Neural cell (in vitro differentiated cells): ENCODE measurements at regions not wholly inside any gene's neighbourhood (a gene's known extent, or its start where the extent isn't known, plus 50 kb on each side); places are given as distances from the start of the nearest gene placed in this dataset.

Source experiments
- H2AFZ ChIP-seq: fragments of 200-600, 300-800 bp; sonication (generic), shearing (Covaris generic); 2 replicates; pipeline ENCODE4 v1.6.0; 2014; ENCODE audit warnings: low read depth, mild to moderate bottlenecking, antibody characterized with exemption, low read length, moderate library complexity
- H3F3A ChIP-seq: fragments of 200-600 bp; shearing (Covaris generic); 2 replicates; pipeline ENCODE4 v1.6.1; 2016; ENCODE audit warnings: mild to moderate bottlenecking, moderate library complexity, mixed read lengths, antibody characterized with exemption, low read length; ENCODE audit not compliant: insufficient read depth, poor library complexity, severe bottlenecking
- H3K27ac ChIP-seq: fragments of 200-600, 300-800 bp; sonication (generic), shearing (Covaris generic); 2 replicates; pipeline ENCODE4 v1.5.1; 2014; ENCODE audit warnings: mild to moderate bottlenecking, low read length, moderate library complexity
- H3K27me3 ChIP-seq: fragments of 300-800, 200-600 bp; sonication (generic), shearing (Covaris generic); 2 replicates; pipeline ENCODE4 v1.6.0; 2014; ENCODE audit warnings: mild to moderate bottlenecking, low read depth, low read length, moderate library complexity; ENCODE audit not compliant: insufficient read depth
- H3K36me3 ChIP-seq: fragments of 300-800, 200-600 bp; sonication (generic), shearing (Covaris generic); 2 replicates; pipeline ENCODE4 v1.5.1; 2014; ENCODE audit warnings: mild to moderate bottlenecking, antibody characterized with exemption, low read length, moderate library complexity; ENCODE audit not compliant: insufficient read depth
- H3K4me2 ChIP-seq: fragments of 300-800, 200-600 bp; sonication (generic), shearing (Covaris generic); 2 replicates; pipeline ENCODE4 v1.6.0; 2014; ENCODE audit warnings: mild to moderate bottlenecking, low read length
- H3K4me3 ChIP-seq: fragments of 300-800, 200-600 bp; sonication (generic), shearing (Covaris generic); 2 replicates; pipeline ENCODE4 v1.5.1; 2014; ENCODE audit warnings: mild to moderate bottlenecking, low read length, moderate library complexity
- H3K79me2 ChIP-seq: fragments of 200-600 bp; shearing (Covaris generic); replicated peaks from 2 replicates; pipeline ENCODE4 v1.6.0; 2014; ENCODE audit warnings: mild to moderate bottlenecking, low read length, moderate library complexity; ENCODE audit not compliant: insufficient read depth
- H3K9ac ChIP-seq: fragments of 300-800, 200-600 bp; sonication (generic), shearing (Covaris generic); 2 replicates; pipeline ENCODE4 v1.6.1; 2016; ENCODE audit warnings: mild to moderate bottlenecking, low read length, mixed read lengths
- H3K9me2 ChIP-seq: fragments of 200-600 bp; shearing (Covaris generic); 2 replicates; pipeline ENCODE4 v1.6.1; 2016; ENCODE audit warnings: mild to moderate bottlenecking, low read length, mixed read lengths; ENCODE audit not compliant: insufficient read depth
- H3K9me3 ChIP-seq: fragments of 200-600, 300-800 bp; sonication (generic), shearing (Covaris generic); 2 replicates; pipeline ENCODE4 v1.6.1; 2016; ENCODE audit warnings: mild to moderate bottlenecking, mixed run types, low read length, moderate library complexity, mixed read lengths
- H4K20me1 ChIP-seq: fragments of 200-600 bp; shearing (Covaris generic); 2 replicates; pipeline ENCODE4 v1.6.1; 2016; ENCODE audit warnings: mild to moderate bottlenecking, mixed run types; ENCODE audit not compliant: insufficient read depth
- EP300 ChIP-seq: fragments of 450-650 bp; conservative IDR thresholded peaks from 2 replicates; pipeline ENCODE4 v1.6.1; 2014; ENCODE audit warnings: antibody characterized with exemption, mild to moderate bottlenecking, moderate library complexity; ENCODE audit not compliant: poor library complexity, severe bottlenecking
- EZH2 ChIP-seq: fragments of 200-600, 300-800 bp; shearing (Covaris generic), sonication (generic); IDR thresholded peaks from 2 replicates; pipeline ENCODE4 v1.6.1; 2014; ENCODE audit warnings: antibody characterized with exemption, low read length, borderline replicate concordance, mild to moderate bottlenecking; ENCODE audit not compliant: insufficient read depth, poor library complexity, severe bottlenecking
- MXI1 ChIP-seq: fragments of 450-650 bp; conservative IDR thresholded peaks from 2 replicates; pipeline ENCODE4 v1.6.1; 2014; ENCODE audit warnings: antibody characterized with exemption, mild to moderate bottlenecking; ENCODE audit not compliant: poor library complexity, severe bottlenecking
- POLR2AphosphoS5 ChIP-seq: IDR thresholded peaks from 2 replicates; pipeline ENCODE4 v1.6.1; 2012
- RAD21 ChIP-seq: fragments of 450-650 bp; conservative IDR thresholded peaks from 2 replicates; pipeline ENCODE4 v1.6.1; 2014; ENCODE audit warnings: antibody characterized with exemption, mild to moderate bottlenecking, moderate library complexity
- SMC3 ChIP-seq: fragments of 450-650 bp; conservative IDR thresholded peaks from 2 replicates; pipeline ENCODE4 v1.6.1; 2014; ENCODE audit warnings: antibody characterized with exemption, mild to moderate bottlenecking, moderate library complexity; ENCODE audit not compliant: poor library complexity
- TAF1 ChIP-seq: IDR thresholded peaks from 2 replicates; pipeline ENCODE4 v1.6.1; 2012; ENCODE audit warnings: low read depth
- TF ChIP-seq, protein P1 (sequence below): IDR thresholded peaks from 2 replicates; pipeline ENCODE4 v1.6.1; 2012; ENCODE audit warnings: borderline replicate concordance
- TF ChIP-seq, protein P2 (sequence below): fragments of 450-650 bp; IDR thresholded peaks from 2 replicates; pipeline ENCODE4 v1.5.1; 2014; ENCODE audit warnings: antibody characterized with exemption, mild to moderate bottlenecking, moderate library complexity; ENCODE audit not compliant: poor library complexity, severe bottlenecking

DNA sequence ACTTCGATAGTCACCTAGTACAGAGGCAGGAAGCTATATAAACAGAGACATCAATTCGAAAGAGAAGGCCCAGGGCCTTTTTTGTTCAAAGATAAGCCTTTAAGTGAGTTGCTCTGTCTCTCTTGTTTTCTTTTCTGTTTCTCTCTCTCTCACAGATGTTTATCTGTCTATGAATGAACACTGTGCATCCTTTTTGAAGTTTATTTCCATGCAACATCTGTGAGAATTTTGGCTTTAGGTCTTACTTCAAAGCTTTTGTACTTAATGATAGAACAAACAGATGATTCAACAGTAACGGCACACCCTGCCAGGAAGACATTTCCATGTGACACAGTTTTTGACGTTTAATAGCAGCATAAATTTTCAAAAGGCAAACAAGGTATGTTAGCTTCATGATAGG is 1413.1 kb upstream of the CDH6 start:
- no peak overlapping the region for H3K9ac ChIP-seq
- H2AFZ ChIP-seq: no peak overlapping the region
- H3K79me2 ChIP-seq: no peaks in the 10 kb centered on the region
- no peaks in the 10 kb centered on the region for H3F3A ChIP-seq
- no peaks in the 10 kb centered on the region for H3K36me3 ChIP-seq
- H3K4me2 ChIP-seq: no peak overlapping the region
- H3K4me3 ChIP-seq: no peak overlapping the region
- H3K27ac ChIP-seq: no peak overlapping the region
- H3K9me2 ChIP-seq: no peaks in the 10 kb centered on the region
- no peaks in the 10 kb centered on the region for H4K20me1 ChIP-seq
- TF ChIP-seq EZH2 (no peak), EP300 (no peak), SMC3 (no peak), POLR2AphosphoS5 (no peak), TAF1 (no peak), MXI1 (no peak), RAD21 (no peak)
- TF ChIP-seq, protein P1, sequence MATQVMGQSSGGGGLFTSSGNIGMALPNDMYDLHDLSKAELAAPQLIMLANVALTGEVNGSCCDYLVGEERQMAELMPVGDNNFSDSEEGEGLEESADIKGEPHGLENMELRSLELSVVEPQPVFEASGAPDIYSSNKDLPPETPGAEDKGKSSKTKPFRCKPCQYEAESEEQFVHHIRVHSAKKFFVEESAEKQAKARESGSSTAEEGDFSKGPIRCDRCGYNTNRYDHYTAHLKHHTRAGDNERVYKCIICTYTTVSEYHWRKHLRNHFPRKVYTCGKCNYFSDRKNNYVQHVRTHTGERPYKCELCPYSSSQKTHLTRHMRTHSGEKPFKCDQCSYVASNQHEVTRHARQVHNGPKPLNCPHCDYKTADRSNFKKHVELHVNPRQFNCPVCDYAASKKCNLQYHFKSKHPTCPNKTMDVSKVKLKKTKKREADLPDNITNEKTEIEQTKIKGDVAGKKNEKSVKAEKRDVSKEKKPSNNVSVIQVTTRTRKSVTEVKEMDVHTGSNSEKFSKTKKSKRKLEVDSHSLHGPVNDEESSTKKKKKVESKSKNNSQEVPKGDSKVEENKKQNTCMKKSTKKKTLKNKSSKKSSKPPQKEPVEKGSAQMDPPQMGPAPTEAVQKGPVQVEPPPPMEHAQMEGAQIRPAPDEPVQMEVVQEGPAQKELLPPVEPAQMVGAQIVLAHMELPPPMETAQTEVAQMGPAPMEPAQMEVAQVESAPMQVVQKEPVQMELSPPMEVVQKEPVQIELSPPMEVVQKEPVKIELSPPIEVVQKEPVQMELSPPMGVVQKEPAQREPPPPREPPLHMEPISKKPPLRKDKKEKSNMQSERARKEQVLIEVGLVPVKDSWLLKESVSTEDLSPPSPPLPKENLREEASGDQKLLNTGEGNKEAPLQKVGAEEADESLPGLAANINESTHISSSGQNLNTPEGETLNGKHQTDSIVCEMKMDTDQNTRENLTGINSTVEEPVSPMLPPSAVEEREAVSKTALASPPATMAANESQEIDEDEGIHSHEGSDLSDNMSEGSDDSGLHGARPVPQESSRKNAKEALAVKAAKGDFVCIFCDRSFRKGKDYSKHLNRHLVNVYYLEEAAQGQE: no peak
- TF ChIP-seq, protein P2, sequence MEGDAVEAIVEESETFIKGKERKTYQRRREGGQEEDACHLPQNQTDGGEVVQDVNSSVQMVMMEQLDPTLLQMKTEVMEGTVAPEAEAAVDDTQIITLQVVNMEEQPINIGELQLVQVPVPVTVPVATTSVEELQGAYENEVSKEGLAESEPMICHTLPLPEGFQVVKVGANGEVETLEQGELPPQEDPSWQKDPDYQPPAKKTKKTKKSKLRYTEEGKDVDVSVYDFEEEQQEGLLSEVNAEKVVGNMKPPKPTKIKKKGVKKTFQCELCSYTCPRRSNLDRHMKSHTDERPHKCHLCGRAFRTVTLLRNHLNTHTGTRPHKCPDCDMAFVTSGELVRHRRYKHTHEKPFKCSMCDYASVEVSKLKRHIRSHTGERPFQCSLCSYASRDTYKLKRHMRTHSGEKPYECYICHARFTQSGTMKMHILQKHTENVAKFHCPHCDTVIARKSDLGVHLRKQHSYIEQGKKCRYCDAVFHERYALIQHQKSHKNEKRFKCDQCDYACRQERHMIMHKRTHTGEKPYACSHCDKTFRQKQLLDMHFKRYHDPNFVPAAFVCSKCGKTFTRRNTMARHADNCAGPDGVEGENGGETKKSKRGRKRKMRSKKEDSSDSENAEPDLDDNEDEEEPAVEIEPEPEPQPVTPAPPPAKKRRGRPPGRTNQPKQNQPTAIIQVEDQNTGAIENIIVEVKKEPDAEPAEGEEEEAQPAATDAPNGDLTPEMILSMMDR: no peak
- no peaks in the 10 kb centered on the region for H3K9me3 ChIP-seq
- H3K27me3 ChIP-seq: no peaks in the 10 kb centered on the region

DNA sequence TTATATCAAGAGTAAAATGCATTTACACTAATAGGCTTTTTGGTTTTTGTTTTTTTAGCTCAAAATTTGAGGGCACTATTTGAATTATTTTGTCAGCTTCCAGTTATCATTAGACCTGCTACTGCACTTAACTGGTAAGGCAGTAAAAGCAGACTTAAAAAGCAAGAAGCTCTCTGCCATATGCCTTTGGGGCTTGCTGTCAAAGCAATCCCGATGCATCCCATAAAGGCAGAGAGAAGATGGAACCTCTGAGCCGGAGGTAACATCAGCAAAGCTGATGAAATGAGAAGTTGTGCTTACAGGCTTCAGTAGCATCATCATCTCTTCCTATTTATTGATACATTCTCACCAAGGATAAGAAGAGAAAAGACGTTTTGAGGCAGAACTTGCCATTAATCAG is 1414.3 kb upstream of the CDH6 start:
- no peaks in the 10 kb centered on the region for H4K20me1 ChIP-seq
- no peaks in the 10 kb centered on the region for H3K9me2 ChIP-seq
- H3K4me3 ChIP-seq: no peak overlapping the region
- H2AFZ ChIP-seq: no peak overlapping the region
- H3K36me3 ChIP-seq: no peaks in the 10 kb centered on the region
- no peak overlapping the region for H3K4me2 ChIP-seq
- H3K27ac ChIP-seq: no peak overlapping the region
- H3K9ac ChIP-seq: no peak overlapping the region
- TF ChIP-seq MXI1: no peak
- TF ChIP-seq SMC3: no peak
- no peak for TF ChIP-seq EZH2
- TF ChIP-seq EP300: no peak
- TF ChIP-seq POLR2AphosphoS5: no peak
- TF ChIP-seq, protein P2: no peak
- TF ChIP-seq, protein P1: no peak
- TF ChIP-seq RAD21: no peak
- no peak for TF ChIP-seq TAF1
- H3K27me3 ChIP-seq: no peaks in the 10 kb centered on the region
- no peaks in the 10 kb centered on the region for H3K9me3 ChIP-seq
- no peaks in the 10 kb centered on the region for H3K79me2 ChIP-seq
- no peaks in the 10 kb centered on the region for H3F3A ChIP-seq
